ENCODE measurements at regions not wholly inside any gene's neighbourhood (a gene's known extent, or its start where the extent isn't known, plus 50 kb on each side); places are given as distances from the start of the nearest gene placed in this dataset.

DNA sequence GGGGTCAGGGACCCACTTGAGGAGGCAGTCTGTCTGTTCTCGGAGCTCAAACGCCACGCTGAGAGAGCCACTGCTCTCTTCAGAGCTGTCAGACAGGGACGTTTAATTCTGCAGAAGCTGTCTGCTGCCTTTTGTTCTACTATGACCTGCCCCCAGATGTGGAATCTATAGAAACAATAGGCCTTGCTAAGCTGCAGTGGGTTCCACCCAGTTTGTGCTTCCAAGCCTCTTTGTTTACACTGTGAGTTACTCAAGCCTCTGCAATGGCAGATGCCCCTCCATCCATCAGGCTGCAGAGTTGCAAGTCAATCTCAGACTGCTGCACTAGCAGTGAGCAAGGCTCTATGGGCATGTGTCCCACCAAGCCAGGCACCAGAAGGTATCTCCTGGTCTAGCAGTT lies 158.1 kb downstream of the DTHD1 start:
- Histone ChIP-seq H3K27ac (ENCODE audit: insufficient read depth, low read depth, low read length) (no peak overlapping the region), H3K9ac (replicated peaks; ENCODE audit: extremely low read depth, insufficient read depth, low read length) (no peak overlapping the region), H3K4me2 (ENCODE audit: insufficient read depth, low read length) (no peak overlapping the region), H3K4me1 (ENCODE audit: control insufficient read depth, extremely low read depth, insufficient read depth, low read length) (no peaks in the 10 kb centered on the region), H3K27me3 (ENCODE audit: control insufficient read depth in 2 of 2, insufficient read depth in 2 of 2, low read length in 2 of 2) (no peaks in the 10 kb centered on the region), H3K4me3 (replicated peaks in 1 of 3; ENCODE audit: insufficient read depth in 1 of 3, low read depth in 1 of 3, low read length in 3 of 3) (no peak overlapping the region), H3K36me3 (ENCODE audit: control insufficient read depth in 2 of 2, extremely low read depth in 1 of 2, insufficient read depth in 2 of 2, low read length in 2 of 2) (no peaks in the 10 kb centered on the region), H3K79me2 (ENCODE audit: control insufficient read depth, insufficient read depth, low read length) (no peaks in the 10 kb centered on the region), H4K20me1 (replicated peaks; ENCODE audit: control insufficient read depth, extremely low read depth, insufficient read depth, low read length) (no peaks in the 10 kb centered on the region), H3K9me3 (replicated peaks; ENCODE audit: control insufficient read depth, insufficient read depth, low read length) (no peaks in the 10 kb centered on the region), H2AFZ (ENCODE audit: low read depth, low read length) (no peak overlapping the region), H3K9me1 (replicated peaks; ENCODE audit: control insufficient read depth, extremely low read depth, insufficient read depth, low read length) (no peaks in the 10 kb centered on the region)
- DNase-seq (ENCODE audit: low read depth, low spot score) (no peak), FAIRE-seq (no peak)
- intact Hi-C loops (cut with micrococcal nuclease), result no loop called here
- ChIA-PET CTCF (no interaction called here), POLR2A (no interaction called here)
- BruUV-seq (replicated peaks), result no TSS peak
- TF ChIP-seq MYC (IDR thresholded peaks at IDR 0.05; ENCODE audit: low read depth, low read length) (no peak), EZH2 (IDR thresholded peaks at IDR 0.05; ENCODE audit: borderline replicate concordance, low read depth, low read length, severe bottlenecking) (no peak), JUN (IDR thresholded peaks at IDR 0.05; ENCODE audit: borderline replicate concordance, insufficient read depth, insufficient read length, low read depth) (no peak), POLR2A (IDR thresholded peaks at IDR 0.05; ENCODE audit: low read depth, low read length) (no peak), POLR2AphosphoS5 (IDR thresholded peaks at IDR 0.05; ENCODE audit: insufficient read depth, low read depth, low read length) (no peak), FOS (IDR thresholded peaks at IDR 0.05; ENCODE audit: borderline replicate concordance, insufficient read depth, low read length) (no peak), GATA2 (IDR thresholded peaks at IDR 0.05; ENCODE audit: insufficient read depth, insufficient read length, low read depth, low read length) (no peak)
- TF ChIP-seq, protein P1, sequence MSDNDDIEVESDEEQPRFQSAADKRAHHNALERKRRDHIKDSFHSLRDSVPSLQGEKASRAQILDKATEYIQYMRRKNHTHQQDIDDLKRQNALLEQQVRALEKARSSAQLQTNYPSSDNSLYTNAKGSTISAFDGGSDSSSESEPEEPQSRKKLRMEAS (IDR thresholded peaks at IDR 0.05; ENCODE audit: insufficient read depth, insufficient read length), result no peak
- TF ChIP-seq, protein P2, sequence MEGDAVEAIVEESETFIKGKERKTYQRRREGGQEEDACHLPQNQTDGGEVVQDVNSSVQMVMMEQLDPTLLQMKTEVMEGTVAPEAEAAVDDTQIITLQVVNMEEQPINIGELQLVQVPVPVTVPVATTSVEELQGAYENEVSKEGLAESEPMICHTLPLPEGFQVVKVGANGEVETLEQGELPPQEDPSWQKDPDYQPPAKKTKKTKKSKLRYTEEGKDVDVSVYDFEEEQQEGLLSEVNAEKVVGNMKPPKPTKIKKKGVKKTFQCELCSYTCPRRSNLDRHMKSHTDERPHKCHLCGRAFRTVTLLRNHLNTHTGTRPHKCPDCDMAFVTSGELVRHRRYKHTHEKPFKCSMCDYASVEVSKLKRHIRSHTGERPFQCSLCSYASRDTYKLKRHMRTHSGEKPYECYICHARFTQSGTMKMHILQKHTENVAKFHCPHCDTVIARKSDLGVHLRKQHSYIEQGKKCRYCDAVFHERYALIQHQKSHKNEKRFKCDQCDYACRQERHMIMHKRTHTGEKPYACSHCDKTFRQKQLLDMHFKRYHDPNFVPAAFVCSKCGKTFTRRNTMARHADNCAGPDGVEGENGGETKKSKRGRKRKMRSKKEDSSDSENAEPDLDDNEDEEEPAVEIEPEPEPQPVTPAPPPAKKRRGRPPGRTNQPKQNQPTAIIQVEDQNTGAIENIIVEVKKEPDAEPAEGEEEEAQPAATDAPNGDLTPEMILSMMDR (IDR thresholded peaks at IDR 0.05; ENCODE audit: extremely low read depth in 1 of 2, insufficient read depth in 1 of 2, low read depth in 1 of 2, low read length in 2 of 2), result no peak
- dilution Hi-C loops (cut with MboI; ENCODE audit: extremely low pct_ligation_motif_present, low sequenced_read_pairs), result no loop called here
